ENCODE measurements at regions not wholly inside any gene's neighbourhood (a gene's known extent, or its start where the extent isn't known, plus 50 kb on each side); places are given as distances from the start of the nearest gene placed in this dataset.

DNA sequence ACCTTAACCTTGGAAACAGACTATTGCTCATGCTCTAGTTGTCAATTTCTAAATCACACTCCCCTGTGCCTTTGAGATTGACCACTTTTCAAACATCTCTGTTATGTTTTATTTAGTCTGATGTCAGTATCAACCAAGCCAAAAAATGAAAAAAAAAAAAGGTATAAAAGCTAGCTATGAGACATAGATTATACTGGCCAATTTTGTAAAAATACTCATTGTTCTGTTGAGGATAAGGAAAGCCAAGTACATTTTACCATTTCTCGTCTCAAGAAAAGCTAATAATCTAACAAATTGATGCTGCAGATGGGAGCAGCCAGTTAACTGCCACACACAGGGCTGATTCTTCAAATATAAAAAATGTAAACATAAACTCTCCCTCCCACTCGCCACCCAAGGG is 572.6 kb upstream of the KLF12 start:
- TF ChIP-seq, protein P1, sequence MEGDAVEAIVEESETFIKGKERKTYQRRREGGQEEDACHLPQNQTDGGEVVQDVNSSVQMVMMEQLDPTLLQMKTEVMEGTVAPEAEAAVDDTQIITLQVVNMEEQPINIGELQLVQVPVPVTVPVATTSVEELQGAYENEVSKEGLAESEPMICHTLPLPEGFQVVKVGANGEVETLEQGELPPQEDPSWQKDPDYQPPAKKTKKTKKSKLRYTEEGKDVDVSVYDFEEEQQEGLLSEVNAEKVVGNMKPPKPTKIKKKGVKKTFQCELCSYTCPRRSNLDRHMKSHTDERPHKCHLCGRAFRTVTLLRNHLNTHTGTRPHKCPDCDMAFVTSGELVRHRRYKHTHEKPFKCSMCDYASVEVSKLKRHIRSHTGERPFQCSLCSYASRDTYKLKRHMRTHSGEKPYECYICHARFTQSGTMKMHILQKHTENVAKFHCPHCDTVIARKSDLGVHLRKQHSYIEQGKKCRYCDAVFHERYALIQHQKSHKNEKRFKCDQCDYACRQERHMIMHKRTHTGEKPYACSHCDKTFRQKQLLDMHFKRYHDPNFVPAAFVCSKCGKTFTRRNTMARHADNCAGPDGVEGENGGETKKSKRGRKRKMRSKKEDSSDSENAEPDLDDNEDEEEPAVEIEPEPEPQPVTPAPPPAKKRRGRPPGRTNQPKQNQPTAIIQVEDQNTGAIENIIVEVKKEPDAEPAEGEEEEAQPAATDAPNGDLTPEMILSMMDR (IDR thresholded peaks at IDR 0.05) = no peak
- TF ChIP-seq POLR2A (IDR thresholded peaks at IDR 0.05) = no peak
- no peak for TF ChIP-seq POLR2AphosphoS5 (IDR thresholded peaks at IDR 0.05; ENCODE audit: insufficient read depth in 1 of 2, low read depth in 1 of 2)
